ENCODE measurements at regions not wholly inside any gene's neighbourhood (a gene's known extent, or its start where the extent isn't known, plus 50 kb on each side); places are given as distances from the start of the nearest gene placed in this dataset.

GRCh38 chr14:81993432-81993831 is 459.8 kb upstream of the SEL1L start:
- TF ChIP-seq ZFP41 (tag by site-specific recombination; IDR thresholded peaks at IDR 0.05; ENCODE audit: borderline replicate concordance), result no peak
- TF ChIP-seq ZNF791 (tag by site-specific recombination; IDR thresholded peaks at IDR 0.05), result no peak
- TF ChIP-seq ZNF223 (tag by site-specific recombination; IDR thresholded peaks at IDR 0.05), result no peak
